ENCODE measurements at regions not wholly inside any gene's neighbourhood (a gene's known extent, or its start where the extent isn't known, plus 50 kb on each side); places are given as distances from the start of the nearest gene placed in this dataset.

DNA sequence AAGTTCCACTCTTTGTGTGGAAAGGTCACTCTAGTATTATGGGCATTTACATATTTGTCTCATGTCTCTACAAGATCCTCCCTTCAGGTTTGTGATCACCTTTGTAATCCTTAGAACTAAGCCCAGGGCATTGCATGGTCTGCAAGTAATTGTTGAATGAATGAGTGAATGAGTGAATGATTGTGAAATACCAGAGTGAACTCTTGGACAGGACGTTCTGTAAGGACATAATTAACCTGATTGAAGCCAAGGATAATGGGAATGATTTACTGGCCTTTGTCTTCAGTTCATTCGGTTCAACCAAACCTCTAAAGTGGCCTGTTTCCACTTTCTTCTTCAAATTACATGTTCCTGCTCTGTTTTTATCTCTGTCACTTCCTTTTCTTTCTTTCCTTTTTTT lies 83.0 kb upstream of the TSPAN2 start:
- TF ChIP-seq, protein P1, sequence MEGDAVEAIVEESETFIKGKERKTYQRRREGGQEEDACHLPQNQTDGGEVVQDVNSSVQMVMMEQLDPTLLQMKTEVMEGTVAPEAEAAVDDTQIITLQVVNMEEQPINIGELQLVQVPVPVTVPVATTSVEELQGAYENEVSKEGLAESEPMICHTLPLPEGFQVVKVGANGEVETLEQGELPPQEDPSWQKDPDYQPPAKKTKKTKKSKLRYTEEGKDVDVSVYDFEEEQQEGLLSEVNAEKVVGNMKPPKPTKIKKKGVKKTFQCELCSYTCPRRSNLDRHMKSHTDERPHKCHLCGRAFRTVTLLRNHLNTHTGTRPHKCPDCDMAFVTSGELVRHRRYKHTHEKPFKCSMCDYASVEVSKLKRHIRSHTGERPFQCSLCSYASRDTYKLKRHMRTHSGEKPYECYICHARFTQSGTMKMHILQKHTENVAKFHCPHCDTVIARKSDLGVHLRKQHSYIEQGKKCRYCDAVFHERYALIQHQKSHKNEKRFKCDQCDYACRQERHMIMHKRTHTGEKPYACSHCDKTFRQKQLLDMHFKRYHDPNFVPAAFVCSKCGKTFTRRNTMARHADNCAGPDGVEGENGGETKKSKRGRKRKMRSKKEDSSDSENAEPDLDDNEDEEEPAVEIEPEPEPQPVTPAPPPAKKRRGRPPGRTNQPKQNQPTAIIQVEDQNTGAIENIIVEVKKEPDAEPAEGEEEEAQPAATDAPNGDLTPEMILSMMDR (IDR thresholded peaks at IDR 0.05) = no peak
- TF ChIP-seq EZH2 (IDR thresholded peaks at IDR 0.05) = no peak

Measured in neural progenitor cell (in vitro differentiated cells).